HUES48 (cell line): ENCODE measurements at regions not wholly inside any gene's neighbourhood (a gene's known extent, or its start where the extent isn't known, plus 50 kb on each side); places are given as distances from the start of the nearest gene placed in this dataset.

Experiments
- H3K27ac ChIP-seq: one replicate; pipeline ENCODE4 v1.7.0; 2013; ENCODE audit warnings: low read depth, low read length, inconsistent platforms
- H3K27me3 ChIP-seq: 2 replicates; pipeline ENCODE4 v1.6.1; 2013; ENCODE audit warnings: mild to moderate bottlenecking, low read length; ENCODE audit not compliant: control insufficient read depth, insufficient read depth
- H3K36me3 ChIP-seq: 2 replicates; pipeline ENCODE4 v1.6.1; 2013; ENCODE audit warnings: low read length; ENCODE audit not compliant: control insufficient read depth, insufficient read depth
- H3K4me1 ChIP-seq: 2 replicates; pipeline ENCODE4 v1.6.1; 2013; ENCODE audit warnings: mild to moderate bottlenecking, low read length; ENCODE audit not compliant: control insufficient read depth, insufficient read depth
- H3K4me3 ChIP-seq: 2 replicates; pipeline ENCODE4 v1.5.1; 2013; ENCODE audit warnings: mild to moderate bottlenecking, low read depth, low read length
- H3K9ac ChIP-seq: 2 replicates; pipeline ENCODE4 v1.6.1; 2013; ENCODE audit warnings: mild to moderate bottlenecking, low read depth, low read length, moderate library complexity
- H3K9me3 ChIP-seq: 2 replicates; pipeline ENCODE4 v1.6.1; 2013; ENCODE audit warnings: low read length; ENCODE audit not compliant: control insufficient read depth, insufficient read depth

DNA sequence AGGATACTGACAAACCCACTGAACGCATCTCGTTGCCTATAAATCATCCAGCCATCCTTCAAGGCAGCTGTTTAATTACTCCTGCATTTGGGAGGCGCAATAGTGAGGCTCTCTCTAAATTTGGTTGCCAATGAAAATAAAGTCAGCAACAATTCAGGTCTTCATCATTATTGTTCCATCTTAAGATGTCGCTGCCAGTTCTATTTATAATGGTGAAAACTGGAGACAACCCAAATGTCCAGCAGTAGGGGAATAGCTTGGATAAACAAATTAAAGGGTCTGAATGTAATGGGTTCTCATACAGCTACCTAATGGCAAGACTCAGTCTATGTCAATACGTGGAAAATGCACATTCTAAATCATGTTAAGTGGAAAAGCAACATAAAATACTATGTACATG, 120.1 kb upstream of the PLXNA4 start:
- H3K36me3 ChIP-seq = no peaks in the 10 kb centered on the region
- no peaks in the 10 kb centered on the region for H3K9me3 ChIP-seq
- H3K4me3 ChIP-seq = no peak overlapping the region
- peaks cover 5% of the 10 kb centered on the region for H3K4me1 ChIP-seq
- H3K9ac ChIP-seq = no peak overlapping the region
- H3K27me3 ChIP-seq = no peaks in the 10 kb centered on the region
- no peak overlapping the region for H3K27ac ChIP-seq

DNA sequence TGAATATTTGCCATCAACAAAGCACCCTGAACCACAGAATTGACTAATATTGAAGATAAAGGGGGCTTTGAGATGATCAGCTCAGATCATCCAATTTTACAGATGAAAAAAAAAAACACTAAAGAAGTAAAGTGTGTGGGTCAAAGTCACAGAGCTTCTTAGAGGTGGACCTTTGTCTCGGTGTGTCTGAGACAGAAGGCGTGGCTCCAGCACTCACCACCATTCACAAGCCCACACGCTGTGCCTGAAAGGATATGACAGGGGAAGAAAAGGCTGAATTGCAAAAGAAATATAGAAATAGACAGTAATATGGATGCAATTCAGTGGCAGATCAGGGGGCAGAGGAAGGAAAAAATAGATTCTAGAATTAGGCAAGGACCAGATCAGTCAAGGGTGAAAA, 114.9 kb upstream of the PLXNA4 start:
- H3K36me3 ChIP-seq = no peaks in the 10 kb centered on the region
- no peak overlapping the region for H3K9ac ChIP-seq
- H3K27me3 ChIP-seq = no peaks in the 10 kb centered on the region
- H3K27ac ChIP-seq = no peak overlapping the region
- H3K9me3 ChIP-seq = no peaks in the 10 kb centered on the region
- no peak overlapping the region for H3K4me3 ChIP-seq
- H3K4me1 ChIP-seq = peaks cover 25% of the 10 kb centered on the region

DNA sequence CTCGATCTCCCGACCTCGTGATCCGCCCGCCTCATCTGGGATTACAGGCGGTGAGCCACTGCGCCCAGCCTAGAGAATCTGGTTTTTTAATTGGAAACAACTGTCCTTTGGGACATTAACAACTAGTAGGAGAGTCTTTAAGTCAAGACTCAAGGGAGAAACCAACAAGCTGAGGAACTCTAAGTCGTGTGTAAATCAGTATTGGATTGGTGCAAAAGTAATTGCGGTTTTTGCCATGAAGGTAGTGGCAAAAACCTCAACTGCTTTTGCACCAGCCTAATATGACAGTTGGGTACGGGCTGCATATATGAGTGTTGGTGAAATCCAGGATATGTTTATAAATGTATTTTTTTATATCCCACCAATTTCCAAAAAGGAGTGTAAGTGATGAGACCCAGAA, 113.9 kb upstream of the PLXNA4 start:
- Histone ChIP-seq H3K27me3 (no peaks in the 10 kb centered on the region), H3K27ac (no peak overlapping the region), H3K9me3 (no peaks in the 10 kb centered on the region), H3K4me1 (peaks cover 24% of the 10 kb centered on the region), H3K4me3 (no peak overlapping the region), H3K36me3 (no peaks in the 10 kb centered on the region), H3K9ac (no peak overlapping the region)

DNA sequence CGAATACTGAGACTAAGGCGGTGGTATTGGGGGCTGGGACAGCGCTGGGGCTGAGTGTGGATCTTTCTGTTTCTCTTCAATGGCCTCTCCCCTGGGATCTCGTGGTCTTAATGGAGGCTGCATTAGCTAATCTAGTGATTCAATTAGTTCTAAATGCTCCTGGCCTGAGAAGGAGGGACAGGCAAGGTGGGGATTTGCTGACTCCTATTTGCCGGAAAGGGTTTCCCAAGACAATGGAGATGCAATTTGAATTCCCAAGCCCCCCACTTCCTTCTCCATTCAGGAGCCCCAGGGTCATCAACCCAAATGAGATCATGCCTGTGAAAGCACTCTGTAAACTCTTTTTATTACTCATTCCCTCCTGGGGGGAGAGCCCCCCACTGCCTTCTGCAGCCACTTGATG, 111.7 kb upstream of the PLXNA4 start:
- H3K27ac ChIP-seq = peak overlapping the region; percentile 96
- no peak overlapping the region for H3K4me3 ChIP-seq
- H3K27me3 ChIP-seq = no peaks in the 10 kb centered on the region
- H3K9me3 ChIP-seq = no peaks in the 10 kb centered on the region
- H3K9ac ChIP-seq = 0 out of 2 replicates have a peak overlapping the region, but pooled peaks have one; percentile 22
- H3K36me3 ChIP-seq = no peaks in the 10 kb centered on the region
- H3K4me1 ChIP-seq = peaks cover 24% of the 10 kb centered on the region

DNA sequence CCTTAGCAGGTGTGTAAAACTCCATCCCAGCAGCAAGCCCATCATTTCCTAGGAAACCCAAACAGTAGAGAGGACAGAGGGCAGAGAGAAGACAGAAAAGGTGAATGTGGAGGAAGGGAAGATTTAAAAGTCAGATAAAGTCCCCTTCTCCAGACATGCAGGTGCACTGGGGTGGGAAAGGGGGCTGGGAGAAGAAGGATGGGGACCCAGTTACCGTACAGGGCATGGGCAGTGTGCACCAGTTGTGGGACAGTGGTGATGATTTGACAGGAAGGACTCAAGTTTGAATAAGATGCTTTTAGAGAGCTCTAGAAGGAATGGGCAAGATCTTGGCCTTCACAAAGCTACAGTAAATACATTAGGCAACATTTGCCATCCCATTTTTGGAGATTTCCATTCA, 110.7 kb upstream of the PLXNA4 start:
- no peak overlapping the region for H3K9ac ChIP-seq
- peaks cover 24% of the 10 kb centered on the region for H3K4me1 ChIP-seq
- H3K27me3 ChIP-seq = no peaks in the 10 kb centered on the region
- no peak overlapping the region for H3K4me3 ChIP-seq
- H3K36me3 ChIP-seq = no peaks in the 10 kb centered on the region
- H3K27ac ChIP-seq = peak overlapping the region; percentile 96
- H3K9me3 ChIP-seq = no peaks in the 10 kb centered on the region

DNA sequence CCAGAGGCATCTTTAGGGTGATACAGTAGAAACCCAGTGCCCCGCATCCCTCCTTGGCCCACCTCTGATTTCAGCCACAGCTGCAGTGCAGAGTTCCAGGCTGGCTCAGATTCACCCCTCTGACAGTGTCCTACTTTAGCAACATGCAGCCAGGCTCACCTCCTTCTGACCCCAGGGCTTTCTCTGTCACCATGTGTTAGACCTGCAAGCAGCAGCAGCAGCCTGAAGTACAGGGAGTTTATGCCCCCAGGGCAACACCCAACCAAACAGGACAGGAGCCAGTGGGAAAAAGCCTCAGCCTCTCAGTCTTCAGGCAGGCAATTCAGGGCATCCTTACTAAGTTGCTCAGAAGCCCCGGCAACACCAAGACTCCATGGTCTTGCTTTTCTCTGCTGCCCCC, 109.0 kb upstream of the PLXNA4 start:
- Histone ChIP-seq H3K27ac (no peak overlapping the region), H3K9ac (no peak overlapping the region), H3K9me3 (no peaks in the 10 kb centered on the region), H3K36me3 (no peaks in the 10 kb centered on the region), H3K27me3 (no peaks in the 10 kb centered on the region), H3K4me3 (no peak overlapping the region), H3K4me1 (peaks cover 24% of the 10 kb centered on the region)

DNA sequence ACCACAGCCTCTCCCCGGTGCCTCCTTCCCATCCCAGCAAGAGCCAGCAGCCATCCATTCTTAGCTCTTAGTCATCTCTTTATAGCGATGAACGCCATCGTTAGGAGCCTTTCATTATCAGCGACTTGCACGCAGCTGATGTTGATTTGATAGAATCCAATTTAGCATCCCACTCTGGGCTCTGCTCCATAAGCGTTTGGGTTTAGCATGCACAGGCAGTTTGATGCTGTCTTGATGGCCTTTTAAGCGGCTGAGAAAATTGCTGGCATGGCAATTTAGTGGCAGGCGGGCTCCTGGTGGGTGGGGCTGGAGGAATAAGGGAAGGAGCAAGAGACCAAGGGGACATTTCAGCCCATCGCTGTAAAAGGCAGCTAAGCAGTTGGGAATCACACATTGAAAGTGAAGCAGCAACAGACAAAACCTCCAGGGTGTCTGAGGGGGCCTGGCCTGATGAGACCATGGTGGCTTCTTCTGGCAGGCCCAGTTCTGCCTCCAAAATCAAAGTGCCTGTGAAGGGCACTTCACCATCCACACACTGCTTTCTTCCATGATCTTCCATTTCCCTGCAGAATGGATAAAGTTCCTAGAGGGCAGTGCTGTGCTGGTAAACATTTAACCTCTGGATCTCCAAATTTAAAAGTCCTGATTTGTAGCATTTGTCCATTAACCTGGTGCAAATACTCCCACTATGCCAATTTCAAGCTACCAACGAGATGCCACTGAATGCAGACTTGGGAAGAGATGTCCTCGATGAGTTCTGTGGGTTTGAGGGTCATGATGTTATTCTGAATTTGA, 107.8 kb upstream of the PLXNA4 start:
- Histone ChIP-seq H3K36me3 (no peaks in the 10 kb centered on the region), H3K27ac (no peak overlapping the region), H3K27me3 (no peaks in the 10 kb centered on the region), H3K9me3 (no peaks in the 10 kb centered on the region), H3K4me3 (no peak overlapping the region), H3K4me1 (peaks cover 22% of the 10 kb centered on the region), H3K9ac (no peak overlapping the region)

DNA sequence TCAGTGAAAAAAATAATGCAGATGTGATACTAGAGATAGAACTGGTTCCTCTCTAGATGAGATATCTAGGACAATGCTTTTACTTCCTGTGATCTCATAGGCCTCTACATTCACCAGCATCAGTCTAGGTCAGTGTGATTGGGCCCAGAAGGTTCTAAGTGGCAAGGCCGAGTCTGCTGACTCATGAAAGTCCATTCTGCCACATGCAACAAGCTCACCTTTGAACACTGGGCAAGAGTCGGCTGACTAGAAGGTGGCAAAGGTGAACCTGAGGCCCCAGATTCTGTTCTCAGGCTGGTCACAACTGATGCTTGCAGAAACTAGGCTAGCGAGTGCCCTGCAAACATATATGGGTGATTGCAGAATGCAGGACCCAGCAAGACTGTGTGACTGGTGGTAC, 105.7 kb upstream of the PLXNA4 start:
- Histone ChIP-seq H3K27me3 (no peaks in the 10 kb centered on the region), H3K4me1 (peaks cover under 1% of the 10 kb centered on the region), H3K27ac (no peak overlapping the region), H3K36me3 (no peaks in the 10 kb centered on the region), H3K9ac (no peak overlapping the region), H3K9me3 (no peaks in the 10 kb centered on the region), H3K4me3 (no peak overlapping the region)

DNA sequence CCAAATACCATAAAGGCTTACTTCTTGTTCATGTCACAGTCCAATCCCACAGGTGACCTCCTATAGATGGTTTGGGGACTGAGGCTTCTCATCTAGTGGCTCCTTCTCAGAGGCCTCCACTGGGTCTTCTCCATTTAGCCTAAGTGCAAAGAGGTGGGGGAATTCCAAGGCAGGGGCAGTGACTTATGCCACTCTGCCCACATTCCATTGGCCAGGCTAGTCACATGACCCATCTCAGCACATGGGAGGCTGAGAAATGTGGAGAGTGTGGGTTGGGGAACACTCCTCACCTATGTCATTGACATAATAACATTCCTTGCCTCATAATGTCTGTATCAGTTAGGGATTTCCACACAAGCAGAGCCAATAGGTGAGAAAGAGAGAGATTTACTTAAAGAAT, 104.3 kb upstream of the PLXNA4 start:
- Histone ChIP-seq H3K27me3 (no peaks in the 10 kb centered on the region), H3K9ac (no peak overlapping the region), H3K4me3 (no peak overlapping the region), H3K27ac (no peak overlapping the region), H3K36me3 (no peaks in the 10 kb centered on the region), H3K9me3 (no peaks in the 10 kb centered on the region), H3K4me1 (no peaks in the 10 kb centered on the region)

DNA sequence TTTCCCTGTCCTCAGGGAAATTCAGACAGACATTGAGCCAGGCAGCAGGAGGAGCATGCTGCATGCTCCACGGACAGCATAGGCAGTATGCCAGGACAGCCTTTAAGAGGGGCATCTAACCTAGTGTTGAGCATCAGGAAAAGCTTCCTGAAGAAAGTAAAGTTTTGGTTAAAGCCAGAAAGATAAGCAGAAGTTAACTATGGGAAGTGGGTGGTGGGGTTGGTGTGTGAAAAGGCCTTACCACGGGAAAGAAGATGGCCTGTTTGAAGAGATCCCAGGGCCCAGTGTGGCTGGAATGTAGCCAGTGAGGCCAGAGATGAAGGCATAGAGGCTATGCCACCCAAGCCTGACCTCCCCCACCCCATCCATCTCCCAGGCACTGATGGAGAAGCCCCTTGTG, 102.4 kb upstream of the PLXNA4 start:
- H3K4me3 ChIP-seq = no peak overlapping the region
- H3K9me3 ChIP-seq = no peaks in the 10 kb centered on the region
- H3K27ac ChIP-seq = no peak overlapping the region
- no peaks in the 10 kb centered on the region for H3K4me1 ChIP-seq
- H3K9ac ChIP-seq = no peak overlapping the region
- H3K36me3 ChIP-seq = no peaks in the 10 kb centered on the region
- no peaks in the 10 kb centered on the region for H3K27me3 ChIP-seq

DNA sequence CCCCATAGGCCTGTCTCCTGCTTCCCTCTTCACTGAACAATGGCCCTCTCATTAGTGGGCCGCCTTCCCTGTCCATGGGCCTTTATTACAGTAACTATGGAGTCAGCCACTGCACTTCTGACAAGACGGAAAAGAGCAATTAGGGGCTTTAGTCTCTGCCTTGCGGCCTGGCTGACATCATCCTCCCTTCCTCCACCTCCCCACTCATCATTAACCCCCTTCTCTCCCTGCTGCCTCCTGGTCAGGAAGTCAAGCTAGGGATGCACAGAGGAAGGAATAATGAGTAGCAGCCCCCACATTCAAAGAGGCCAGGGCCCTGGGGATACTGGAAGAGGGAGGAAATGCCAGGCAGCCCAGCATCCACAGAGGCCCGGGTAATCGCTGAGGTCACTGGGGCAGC, 101.6 kb upstream of the PLXNA4 start:
- Histone ChIP-seq H3K4me3 (no peak overlapping the region), H3K27ac (no peak overlapping the region), H3K9me3 (no peaks in the 10 kb centered on the region), H3K27me3 (no peaks in the 10 kb centered on the region), H3K4me1 (no peaks in the 10 kb centered on the region), H3K36me3 (no peaks in the 10 kb centered on the region), H3K9ac (no peak overlapping the region)
